Liver (tissue), 8 donors: ENCODE measurements at regions not wholly inside any gene's neighbourhood (a gene's known extent, or its start where the extent isn't known, plus 50 kb on each side); places are given as distances from the start of the nearest gene placed in this dataset.

ENCODE experiments used
- DNase-seq: peaks from one replicate; pipeline ENCODE4 v3.0.0-alpha.2; 2017; ENCODE audit warnings: low spot score
- H3K27ac ChIP-seq, 2 donors: one replicate each; pipeline ENCODE4 v1.7.0; 2013; ENCODE audit warnings: inconsistent platforms in 2 of 2, low read length in 2 of 2, control low read depth in 1 of 2, low read depth in 1 of 2, mild to moderate bottlenecking in 1 of 2
- H3K27me3 ChIP-seq, 4 donors: one replicate each; pipeline versions ENCODE4 v1.6.1 to v1.7.0; 2013; ENCODE audit warnings: low read length in 3 of 4, inconsistent platforms in 1 of 4, mild to moderate bottlenecking in 1 of 4, moderate library complexity in 1 of 4; ENCODE audit not compliant: control insufficient read depth in 4 of 4, insufficient read depth in 4 of 4
- H3K36me3 ChIP-seq, 4 donors: one replicate each; pipeline versions ENCODE4 v1.6.1 to v1.7.0; 2013; ENCODE audit warnings: low read length in 3 of 4, mild to moderate bottlenecking in 3 of 4, low read depth in 1 of 4, moderate library complexity in 1 of 4; ENCODE audit not compliant: control insufficient read depth in 4 of 4, insufficient read depth in 3 of 4
- H3K4me1 ChIP-seq, 4 donors: one replicate each; pipeline versions ENCODE4 v1.6.1 to v1.7.0; 2013; ENCODE audit warnings: low read length in 3 of 4, mild to moderate bottlenecking in 3 of 4, moderate library complexity in 1 of 4; ENCODE audit not compliant: control insufficient read depth in 4 of 4, insufficient read depth in 4 of 4
- H3K4me3 ChIP-seq, 3 donors: one replicate each; pipeline versions ENCODE4 v1.6.1 to v1.7.0; 2013; ENCODE audit warnings: low read length in 3 of 3, control low read depth in 1 of 3, low read depth in 1 of 3, mild to moderate bottlenecking in 1 of 3
- H3K9ac ChIP-seq, 2 donors: one replicate each; pipeline ENCODE4 v1.7.0; 2013; ENCODE audit warnings: low read length in 2 of 2, mild to moderate bottlenecking in 2 of 2, moderate library complexity in 2 of 2, control low read depth in 1 of 2, low read depth in 1 of 2
- H3K9me3 ChIP-seq, 4 donors: one replicate each; pipeline versions ENCODE4 v1.6.1 to v1.7.0; 2013; ENCODE audit warnings: low read length in 3 of 4; ENCODE audit not compliant: control insufficient read depth in 4 of 4
- ATF3 ChIP-seq: IDR thresholded peaks from 2 replicates; pipeline ENCODE4 v1.6.1; 2016; ENCODE audit warnings: antibody characterized with exemption
- EGR1 ChIP-seq, 2 donors: IDR thresholded peaks; 2 replicates each; pipeline ENCODE4 v1.6.1; 2016 to 2018; ENCODE audit warnings: antibody characterized with exemption in 2 of 2, low read depth in 2 of 2
- FOXA1 ChIP-seq: IDR thresholded peaks from 2 replicates; pipeline ENCODE4 v1.6.1; 2016; ENCODE audit warnings: antibody characterized with exemption
- FOXA2 ChIP-seq: IDR thresholded peaks from 2 replicates; pipeline ENCODE4 v1.6.1; 2016; ENCODE audit warnings: antibody characterized with exemption
- GABPA ChIP-seq, 2 donors: IDR thresholded peaks in 1 of 2; conservative IDR thresholded peaks in 1 of 2; 2 replicates each; pipeline ENCODE4 v1.6.1; 2016; ENCODE audit warnings: antibody characterized with exemption in 2 of 2, mild to moderate bottlenecking in 1 of 2, moderate library complexity in 1 of 2
- HNF4A ChIP-seq, 2 donors: conservative IDR thresholded peaks; 2 replicates each; pipeline ENCODE4 v1.6.1; 2016; ENCODE audit warnings: antibody characterized with exemption in 2 of 2, mild to moderate bottlenecking in 2 of 2
- HNF4G ChIP-seq: IDR thresholded peaks from 2 replicates; pipeline ENCODE4 v1.6.1; 2016; ENCODE audit warnings: antibody characterized with exemption
- JUND ChIP-seq, 2 donors: IDR thresholded peaks; 2 replicates each; pipeline ENCODE4 v1.6.1; 2016; ENCODE audit warnings: antibody characterized with exemption in 2 of 2
- MAX ChIP-seq: IDR thresholded peaks from 2 replicates; pipeline ENCODE4 v1.6.1; 2016; ENCODE audit warnings: antibody characterized with exemption
- NR2F2 ChIP-seq: IDR thresholded peaks from 2 replicates; pipeline ENCODE4 v1.6.1; 2016; ENCODE audit warnings: antibody characterized with exemption
- RAD21 ChIP-seq, 2 donors: IDR thresholded peaks; 2 replicates each; pipeline ENCODE4 v1.6.1; 2016; ENCODE audit warnings: antibody characterized with exemption in 2 of 2, mild to moderate bottlenecking in 2 of 2
- REST ChIP-seq: IDR thresholded peaks from 2 replicates; pipeline ENCODE4 v1.6.1; 2016; ENCODE audit warnings: antibody characterized with exemption, mild to moderate bottlenecking
- RXRA ChIP-seq, 2 donors: IDR thresholded peaks; 2 replicates each; pipeline ENCODE4 v1.6.1; 2017 to 2018; ENCODE audit warnings: antibody characterized with exemption in 2 of 2, mild to moderate bottlenecking in 1 of 2
- SP1 ChIP-seq: IDR thresholded peaks from 2 replicates; pipeline ENCODE4 v1.6.1; 2018; ENCODE audit warnings: antibody characterized with exemption, mild to moderate bottlenecking
- TAF1 ChIP-seq: conservative IDR thresholded peaks from 2 replicates; pipeline ENCODE4 v1.6.1; 2016; ENCODE audit warnings: antibody characterized with exemption, mild to moderate bottlenecking
- YY1 ChIP-seq: IDR thresholded peaks from 2 replicates; pipeline ENCODE4 v1.6.1; 2016; ENCODE audit warnings: antibody characterized with exemption, mild to moderate bottlenecking
- WGBS: extraction: QIAGEN DNeasy Blood & Tissue Kit; methylation state at CpG from one replicate; pipeline ENCODE4 v1.1.7; 2013; 5-methylcytosine and 5-hydroxymethylcytosine counted together
- TF ChIP-seq, protein P1 (sequence below): fragments of 150-350 bp; IDR thresholded peaks from 2 replicates; pipeline ENCODE4 v1.5.1; 2017; ENCODE audit warnings: improper control_type of control experiment, low read depth, low read length; ENCODE audit not compliant: missing input control
- TF ChIP-seq, protein P2 (sequence below): IDR thresholded peaks from 2 replicates; pipeline ENCODE4 v1.6.1; 2016; ENCODE audit warnings: antibody characterized with exemption
- donor health status: healthy.
- donor health status: healthy.
- donor health status: healthy.
- donor health status: healthy.
- donor health status: healthy.

- no peak for TF ChIP-seq REST
- TF ChIP-seq SP1: no peak
- TF ChIP-seq TAF1: no peak
- TF ChIP-seq MAX: no peak
- TF ChIP-seq ATF3: no peak
- TF ChIP-seq NR2F2: no peak
Measured at GRCh38 chr20:57902473-57902872, 192.7 kb upstream of the PMEPA1 start (continued).

DNA sequence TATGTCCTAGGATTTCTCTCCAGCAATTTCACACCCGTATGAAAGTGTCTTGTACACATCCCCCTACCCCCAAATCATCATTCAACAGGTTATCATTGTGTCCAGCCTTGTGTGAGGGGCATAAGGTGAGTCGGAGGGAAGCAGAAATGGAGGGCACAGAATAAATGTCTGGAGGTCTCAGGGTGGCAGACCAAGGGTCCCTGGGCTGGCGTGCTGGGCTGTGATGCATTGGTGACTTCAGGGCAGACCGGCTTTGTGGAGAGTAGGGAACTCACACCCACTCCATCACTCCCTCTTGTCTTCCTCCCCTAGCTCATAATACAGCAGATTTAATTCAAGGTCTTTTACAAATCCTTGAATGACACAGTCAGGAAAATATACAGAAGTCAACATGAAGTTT, 191.7 kb upstream of the PMEPA1 start:
- Histone ChIP-seq H3K27ac (no peak overlapping the region), H3K27me3 (no peaks in the 10 kb centered on the region), H3K4me1 (peaks cover 6 to 16% (median 11%) of the 10 kb centered on the region in 4 donors), H3K9ac (no peak overlapping the region), H3K36me3 (no peaks in the 10 kb centered on the region), H3K9me3 (no peaks in the 10 kb centered on the region), H3K4me3 (no peak overlapping the region)
- 93% methylated on average over 4 of the region's 4 CpGs for WGBS
- no peak for DNase-seq
- TF ChIP-seq MAX (no peak), NR2F2 (no peak), RAD21 (IDR thresholded peaks at IDR 0.05) (no peak), JUND (IDR thresholded peaks at IDR 0.05) (no peak), SP1 (no peak), FOXA2 (no peak), REST (no peak), FOXA1 (no peak), HNF4G (no peak), ATF3 (no peak), TAF1 (no peak), GABPA (IDR thresholded peaks at IDR 0.05 in 1 of 2, conservative IDR thresholded peaks at IDR 0.05 in 1 of 2) (no peak), EGR1 (IDR thresholded peaks at IDR 0.05; ENCODE audit: low read depth in 2 of 2) (no peak), YY1 (no peak), RXRA (IDR thresholded peaks at IDR 0.05) (no peak), HNF4A (conservative IDR thresholded peaks at IDR 0.05) (no peak)
- TF ChIP-seq, protein P1, sequence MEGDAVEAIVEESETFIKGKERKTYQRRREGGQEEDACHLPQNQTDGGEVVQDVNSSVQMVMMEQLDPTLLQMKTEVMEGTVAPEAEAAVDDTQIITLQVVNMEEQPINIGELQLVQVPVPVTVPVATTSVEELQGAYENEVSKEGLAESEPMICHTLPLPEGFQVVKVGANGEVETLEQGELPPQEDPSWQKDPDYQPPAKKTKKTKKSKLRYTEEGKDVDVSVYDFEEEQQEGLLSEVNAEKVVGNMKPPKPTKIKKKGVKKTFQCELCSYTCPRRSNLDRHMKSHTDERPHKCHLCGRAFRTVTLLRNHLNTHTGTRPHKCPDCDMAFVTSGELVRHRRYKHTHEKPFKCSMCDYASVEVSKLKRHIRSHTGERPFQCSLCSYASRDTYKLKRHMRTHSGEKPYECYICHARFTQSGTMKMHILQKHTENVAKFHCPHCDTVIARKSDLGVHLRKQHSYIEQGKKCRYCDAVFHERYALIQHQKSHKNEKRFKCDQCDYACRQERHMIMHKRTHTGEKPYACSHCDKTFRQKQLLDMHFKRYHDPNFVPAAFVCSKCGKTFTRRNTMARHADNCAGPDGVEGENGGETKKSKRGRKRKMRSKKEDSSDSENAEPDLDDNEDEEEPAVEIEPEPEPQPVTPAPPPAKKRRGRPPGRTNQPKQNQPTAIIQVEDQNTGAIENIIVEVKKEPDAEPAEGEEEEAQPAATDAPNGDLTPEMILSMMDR: no peak
- TF ChIP-seq, protein P2, sequence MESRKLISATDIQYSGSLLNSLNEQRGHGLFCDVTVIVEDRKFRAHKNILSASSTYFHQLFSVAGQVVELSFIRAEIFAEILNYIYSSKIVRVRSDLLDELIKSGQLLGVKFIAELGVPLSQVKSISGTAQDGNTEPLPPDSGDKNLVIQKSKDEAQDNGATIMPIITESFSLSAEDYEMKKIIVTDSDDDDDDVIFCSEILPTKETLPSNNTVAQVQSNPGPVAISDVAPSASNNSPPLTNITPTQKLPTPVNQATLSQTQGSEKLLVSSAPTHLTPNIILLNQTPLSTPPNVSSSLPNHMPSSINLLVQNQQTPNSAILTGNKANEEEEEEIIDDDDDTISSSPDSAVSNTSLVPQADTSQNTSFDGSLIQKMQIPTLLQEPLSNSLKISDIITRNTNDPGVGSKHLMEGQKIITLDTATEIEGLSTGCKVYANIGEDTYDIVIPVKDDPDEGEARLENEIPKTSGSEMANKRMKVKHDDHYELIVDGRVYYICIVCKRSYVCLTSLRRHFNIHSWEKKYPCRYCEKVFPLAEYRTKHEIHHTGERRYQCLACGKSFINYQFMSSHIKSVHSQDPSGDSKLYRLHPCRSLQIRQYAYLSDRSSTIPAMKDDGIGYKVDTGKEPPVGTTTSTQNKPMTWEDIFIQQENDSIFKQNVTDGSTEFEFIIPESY: no peak
